ENCODE measurements at regions not wholly inside any gene's neighbourhood (a gene's known extent, or its start where the extent isn't known, plus 50 kb on each side); places are given as distances from the start of the nearest gene placed in this dataset.

- TF ChIP-seq POLR2A (IDR thresholded peaks at IDR 0.05) (no peak), CTCF (IDR thresholded peaks at IDR 0.05) (no peak)
Measured at GRCh38 chr21:35470522-35470921, 421.4 kb upstream of the RUNX1 start.
